Activated naive CD4-positive, alpha-beta T cell treated with anti-CD3 and anti-CD28 coated beads, Interleukin-2, amount 50 U/mL, for 24 hours (primary cell): ENCODE measurements at regions not wholly inside any gene's neighbourhood (a gene's known extent, or its start where the extent isn't known, plus 50 kb on each side); places are given as distances from the start of the nearest gene placed in this dataset.

Source experiments
- H3K27ac Mint-ChIP-seq: one replicate; pipeline ENCODE4 v1.8.0; 2021; ENCODE audit warnings: mild to moderate bottlenecking, mixed read lengths
- H3K27me3 Mint-ChIP-seq: one replicate; pipeline ENCODE4 v1.8.0; 2021; ENCODE audit warnings: mixed read lengths
- H3K36me3 Mint-ChIP-seq: one replicate; pipeline ENCODE4 v1.8.0; 2021; ENCODE audit warnings: mixed read lengths
- H3K4me1 Mint-ChIP-seq: one replicate; pipeline ENCODE4 v1.8.0; 2021; ENCODE audit warnings: mixed read lengths
- H3K4me3 Mint-ChIP-seq: one replicate; pipeline ENCODE4 v1.8.0; 2021; ENCODE audit warnings: mild to moderate bottlenecking, mixed read lengths
- H3K9me3 Mint-ChIP-seq: one replicate; pipeline ENCODE4 v1.8.0; 2021; ENCODE audit warnings: mixed read lengths

DNA sequence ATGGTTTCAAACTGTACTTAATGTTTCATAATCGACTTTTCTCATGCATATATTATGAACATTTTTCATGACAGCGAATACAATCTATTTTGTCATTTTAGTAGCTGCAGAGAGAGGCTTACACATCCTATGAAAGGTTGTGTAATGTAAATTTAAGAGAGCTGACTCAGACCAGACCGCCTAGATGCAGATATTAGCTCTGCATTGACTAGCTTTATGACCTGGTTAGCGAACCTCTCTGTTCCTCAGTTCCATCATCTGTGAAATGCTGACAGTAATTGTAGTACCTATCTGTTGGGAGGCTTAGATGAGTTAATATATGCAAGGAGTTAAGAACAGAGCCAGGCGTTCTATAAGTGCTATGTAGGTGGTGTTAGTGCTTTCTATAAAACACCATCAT lies 116.2 kb upstream of the RASGRP1 start:
- H3K36me3 Mint-ChIP-seq = peaks cover 2% of the 10 kb centered on the region
- peaks cover 69% of the 10 kb centered on the region for H3K4me1 Mint-ChIP-seq
- H3K27me3 Mint-ChIP-seq = no peaks in the 10 kb centered on the region
- H3K9me3 Mint-ChIP-seq = no peaks in the 10 kb centered on the region
- no peak overlapping the region for H3K27ac Mint-ChIP-seq
- H3K4me3 Mint-ChIP-seq = no peak overlapping the region

DNA sequence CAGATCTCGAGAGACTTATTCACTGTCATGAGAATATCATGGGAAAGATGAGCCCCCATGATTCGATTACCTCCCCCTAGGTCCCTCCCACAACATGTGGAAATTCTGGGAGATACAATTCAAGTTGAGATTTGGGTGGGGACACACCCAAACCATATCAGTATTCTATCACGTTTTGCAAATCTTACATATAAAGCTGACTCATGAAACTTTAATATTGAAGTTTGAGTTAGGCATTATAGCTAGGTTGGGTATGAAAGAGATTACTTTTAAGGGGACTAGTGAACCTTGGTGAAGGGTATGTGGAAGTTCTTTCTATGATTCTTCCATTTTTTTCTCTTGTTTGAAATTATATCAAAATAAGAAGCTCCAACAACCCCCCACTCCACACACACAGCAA lies 117.7 kb upstream of the RASGRP1 start:
- no peaks in the 10 kb centered on the region for H3K27me3 Mint-ChIP-seq
- H3K27ac Mint-ChIP-seq = no peak overlapping the region
- H3K4me3 Mint-ChIP-seq = no peak overlapping the region
- peaks cover 77% of the 10 kb centered on the region for H3K4me1 Mint-ChIP-seq
- H3K9me3 Mint-ChIP-seq = no peaks in the 10 kb centered on the region
- H3K36me3 Mint-ChIP-seq = peaks cover 2% of the 10 kb centered on the region

DNA sequence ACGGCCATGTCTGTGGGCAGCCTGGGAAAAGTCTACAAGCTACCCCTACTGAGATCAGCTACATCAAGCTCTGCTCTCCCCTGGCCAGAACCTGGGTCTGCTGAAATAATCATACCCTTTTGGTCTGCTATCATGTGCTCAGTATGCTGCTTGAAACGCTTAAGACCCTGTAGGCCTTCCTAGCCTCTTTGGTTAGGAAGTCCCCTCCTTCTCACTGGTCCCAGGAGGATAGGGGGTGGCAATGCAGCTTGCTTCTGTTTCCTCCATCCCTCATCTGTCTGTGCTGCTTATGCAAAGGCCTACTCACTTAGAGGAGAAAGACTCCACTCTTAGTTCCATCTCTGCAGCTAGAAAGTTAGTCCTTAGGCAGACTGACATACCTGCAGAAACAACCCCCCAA lies 118.2 kb upstream of the RASGRP1 start:
- Mint-ChIP-seq H3K4me1 (peaks cover 78% of the 10 kb centered on the region), H3K27me3 (no peaks in the 10 kb centered on the region), H3K4me3 (no peak overlapping the region)

DNA sequence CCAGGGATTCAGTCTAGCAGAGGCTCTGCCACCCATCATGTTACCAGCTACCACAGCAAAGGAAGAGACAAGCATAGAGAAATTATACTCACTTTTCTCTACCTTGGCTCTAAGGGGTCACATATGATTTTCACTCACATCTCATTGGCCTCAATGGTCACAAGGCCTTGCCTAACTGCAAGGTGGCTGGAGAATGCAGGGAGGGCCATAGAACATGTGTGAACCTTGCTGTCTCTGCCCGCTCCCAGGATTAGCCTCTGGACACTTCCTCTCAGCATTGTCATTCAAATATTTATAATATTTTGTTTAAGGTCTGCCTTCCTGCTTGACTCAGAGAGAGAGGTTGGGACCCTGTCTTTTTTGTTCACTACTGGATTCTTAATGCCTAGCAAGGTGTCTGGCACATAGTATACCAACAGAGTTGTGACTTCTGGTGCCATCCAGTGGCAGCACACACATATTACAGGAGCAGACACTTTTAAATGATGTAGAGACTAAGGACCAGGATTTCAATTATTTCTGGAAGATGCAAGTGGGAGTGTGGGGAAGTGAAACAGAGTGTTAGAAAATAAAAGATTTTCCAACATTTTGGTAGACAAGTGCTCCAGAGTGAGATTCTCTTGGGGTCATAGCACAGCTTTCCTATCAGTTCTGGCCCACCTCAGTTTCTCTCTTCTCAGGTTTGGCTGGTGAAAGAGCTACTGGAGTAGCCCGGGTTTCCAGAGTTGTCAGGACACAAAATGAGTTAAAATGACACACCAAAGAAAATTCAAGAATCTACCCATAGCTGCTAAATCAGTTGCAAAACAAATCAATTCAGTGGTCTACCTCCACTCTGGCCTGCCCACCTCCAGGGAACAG lies 119.0 kb upstream of the RASGRP1 start:
- Mint-ChIP-seq H3K36me3 (no peaks in the 10 kb centered on the region), H3K9me3 (no peaks in the 10 kb centered on the region), H3K27ac (peak overlapping the region; percentile 8), H3K4me1 (peaks cover 78% of the 10 kb centered on the region), H3K27me3 (no peaks in the 10 kb centered on the region), H3K4me3 (peak overlapping the region; percentile 24)

More for the DNA sequence above, 118.2 kb upstream of the RASGRP1 start:
- H3K36me3 Mint-ChIP-seq = no peaks in the 10 kb centered on the region
- H3K27ac Mint-ChIP-seq = no peak overlapping the region
- H3K9me3 Mint-ChIP-seq = no peaks in the 10 kb centered on the region

DNA sequence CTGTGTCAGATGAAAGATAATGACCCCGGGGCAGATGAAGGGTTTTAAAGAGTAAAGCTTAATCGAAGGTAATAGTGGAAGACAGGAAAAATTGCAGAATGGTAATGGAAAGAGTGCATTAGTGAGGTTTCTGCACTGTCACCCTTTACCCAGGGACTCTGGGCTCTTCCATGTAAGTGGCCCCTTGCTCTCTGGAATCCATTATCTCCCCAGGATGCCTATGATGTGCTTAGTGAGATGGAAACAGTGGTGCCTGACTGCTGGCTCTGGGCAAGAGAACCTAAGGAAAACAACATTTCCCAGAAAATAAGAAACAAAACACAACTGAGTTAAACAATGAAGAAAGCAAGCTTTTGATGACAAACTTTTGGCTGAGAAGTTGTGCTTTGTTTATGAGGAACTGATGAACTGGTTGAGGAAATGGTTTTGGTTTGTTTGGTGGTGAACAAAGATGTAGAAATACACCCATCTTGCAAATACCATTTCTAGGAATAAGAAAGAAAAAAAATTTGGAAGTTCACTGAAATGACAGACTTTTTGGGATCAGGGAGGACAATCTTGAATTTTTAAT lies 119.9 kb upstream of the RASGRP1 start:
- H3K4me3 Mint-ChIP-seq = peak overlapping the region; percentile 27
- H3K27ac Mint-ChIP-seq = peak overlapping the region; percentile 94
- no peaks in the 10 kb centered on the region for H3K36me3 Mint-ChIP-seq
- no peaks in the 10 kb centered on the region for H3K27me3 Mint-ChIP-seq
- H3K4me1 Mint-ChIP-seq = peaks cover 80% of the 10 kb centered on the region
- no peaks in the 10 kb centered on the region for H3K9me3 Mint-ChIP-seq

DNA sequence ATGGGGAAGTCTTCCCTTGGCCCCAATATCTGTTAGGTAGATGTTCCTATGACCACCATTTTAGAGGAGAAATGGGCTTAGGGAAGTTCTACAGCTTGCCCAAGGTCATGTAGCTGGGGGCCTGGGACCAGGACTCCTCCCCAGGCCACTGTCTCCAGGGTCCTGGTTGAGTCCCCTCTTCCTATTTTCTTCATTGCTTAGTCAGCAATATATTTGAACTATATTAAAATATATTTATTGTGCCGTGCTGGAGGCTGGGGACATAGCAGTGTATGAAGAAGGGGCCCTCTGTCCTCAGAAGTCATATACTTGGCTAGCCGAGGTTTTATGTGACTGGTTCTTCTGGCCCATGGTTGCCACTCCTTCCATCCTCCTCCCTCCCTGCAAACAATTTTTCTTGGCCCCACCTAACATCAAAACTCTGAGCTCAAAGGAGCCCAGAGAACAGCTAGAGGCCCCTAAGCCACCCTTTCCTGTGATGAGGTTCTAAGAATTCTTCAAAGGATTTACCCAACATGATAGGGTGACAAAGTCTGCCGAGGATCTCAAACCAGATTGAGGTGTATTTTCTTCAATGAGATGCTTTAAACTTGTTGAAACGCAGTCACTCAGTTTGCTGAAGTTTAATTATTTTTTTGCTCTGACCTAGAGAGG lies 121.2 kb upstream of the RASGRP1 start:
- no peaks in the 10 kb centered on the region for H3K9me3 Mint-ChIP-seq

DNA sequence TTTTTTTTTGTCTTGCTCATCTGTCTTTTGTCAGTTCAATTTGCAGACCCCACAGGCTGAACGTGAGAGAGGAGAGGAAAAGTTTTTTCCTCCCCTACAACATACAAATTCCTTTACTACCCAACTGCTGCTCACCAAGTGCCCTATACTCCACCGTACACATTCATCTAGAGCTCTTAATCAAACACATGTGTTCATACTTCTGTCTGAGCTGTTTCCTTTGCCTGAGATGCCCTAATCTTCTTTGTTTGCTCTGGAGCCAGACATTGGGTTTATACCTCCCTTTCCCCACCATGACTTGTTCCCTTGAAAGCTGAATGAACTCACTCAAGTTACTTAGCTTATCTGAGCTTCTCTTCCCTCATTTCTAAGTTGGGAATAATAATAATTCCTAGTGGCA lies 122.7 kb upstream of the RASGRP1 start:
- Mint-ChIP-seq H3K36me3 (no peaks in the 10 kb centered on the region), H3K4me1 (peaks cover 96% of the 10 kb centered on the region), H3K27me3 (no peaks in the 10 kb centered on the region), H3K4me3 (peak overlapping the region; percentile 19), H3K27ac (peak overlapping the region; percentile 97), H3K9me3 (no peaks in the 10 kb centered on the region)

More for the DNA sequence above, 121.2 kb upstream of the RASGRP1 start:
- peaks cover 92% of the 10 kb centered on the region for H3K4me1 Mint-ChIP-seq
- H3K27ac Mint-ChIP-seq = peak overlapping the region; percentile 97
- no peaks in the 10 kb centered on the region for H3K36me3 Mint-ChIP-seq
- H3K4me3 Mint-ChIP-seq = peak overlapping the region; percentile 49
- H3K27me3 Mint-ChIP-seq = no peaks in the 10 kb centered on the region

DNA sequence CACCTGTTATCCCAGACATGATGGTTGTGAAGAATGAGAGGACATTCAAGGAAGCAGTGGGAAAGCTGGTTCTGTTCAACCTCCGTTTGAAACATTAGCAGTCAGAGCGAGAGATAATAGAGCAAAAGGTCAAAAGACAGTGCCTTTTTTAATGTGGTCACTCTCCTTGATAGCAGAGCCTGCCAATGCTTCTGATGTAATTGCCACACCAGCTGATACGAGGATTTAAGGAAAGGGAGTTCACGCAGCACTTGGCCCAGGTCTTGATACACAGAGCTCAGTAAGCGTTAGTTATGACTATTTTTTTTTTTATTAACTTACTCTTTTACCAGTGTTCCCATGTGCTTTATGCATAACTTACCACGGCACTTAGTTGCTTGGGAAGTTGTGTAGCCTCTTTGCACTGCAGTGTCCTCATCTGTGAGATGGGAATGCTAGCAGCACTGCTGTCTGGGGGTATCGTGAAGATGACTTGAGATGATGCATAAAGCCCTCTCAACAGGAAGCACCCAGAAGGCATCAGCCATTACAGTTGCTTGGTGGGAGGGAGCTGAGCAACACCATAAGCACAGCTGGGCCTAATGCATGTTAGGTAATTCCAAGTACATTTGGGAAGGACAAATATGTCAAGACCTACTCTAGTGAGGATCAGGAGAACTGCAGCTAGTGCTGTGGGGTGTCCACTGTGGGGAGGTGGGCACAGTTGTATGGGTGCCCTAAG lies 123.3 kb upstream of the RASGRP1 start:
- H3K4me1 Mint-ChIP-seq = peaks cover 90% of the 10 kb centered on the region
- H3K27ac Mint-ChIP-seq = peak overlapping the region; percentile 97
- H3K4me3 Mint-ChIP-seq = peak overlapping the region; percentile 16
- no peaks in the 10 kb centered on the region for H3K27me3 Mint-ChIP-seq
- H3K9me3 Mint-ChIP-seq = no peaks in the 10 kb centered on the region
- H3K36me3 Mint-ChIP-seq = no peaks in the 10 kb centered on the region

DNA sequence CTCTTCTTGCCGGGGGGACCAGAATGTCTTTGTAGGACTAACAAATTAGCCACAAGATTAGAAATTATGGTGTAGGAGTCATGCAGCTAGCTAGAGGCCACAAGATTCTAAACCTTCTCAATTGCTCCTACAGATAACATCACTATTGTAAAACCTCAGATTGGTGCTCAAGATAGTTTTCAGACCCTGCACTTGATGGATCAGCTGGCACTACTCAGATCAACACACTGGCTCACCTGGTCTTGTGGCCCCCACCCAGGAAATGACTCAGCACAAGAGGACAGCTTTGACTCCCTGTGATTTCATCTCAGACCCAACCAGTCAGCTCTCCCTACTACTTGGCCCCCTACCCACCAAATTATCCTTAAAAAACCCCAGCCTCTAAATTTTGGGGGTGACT lies 124.1 kb upstream of the RASGRP1 start:
- no peaks in the 10 kb centered on the region for H3K9me3 Mint-ChIP-seq
- H3K4me1 Mint-ChIP-seq = peaks cover 82% of the 10 kb centered on the region
- peak overlapping the region; percentile 15 for H3K4me3 Mint-ChIP-seq
- no peaks in the 10 kb centered on the region for H3K36me3 Mint-ChIP-seq
- H3K27me3 Mint-ChIP-seq = no peaks in the 10 kb centered on the region
- H3K27ac Mint-ChIP-seq = peak overlapping the region; percentile 82

DNA sequence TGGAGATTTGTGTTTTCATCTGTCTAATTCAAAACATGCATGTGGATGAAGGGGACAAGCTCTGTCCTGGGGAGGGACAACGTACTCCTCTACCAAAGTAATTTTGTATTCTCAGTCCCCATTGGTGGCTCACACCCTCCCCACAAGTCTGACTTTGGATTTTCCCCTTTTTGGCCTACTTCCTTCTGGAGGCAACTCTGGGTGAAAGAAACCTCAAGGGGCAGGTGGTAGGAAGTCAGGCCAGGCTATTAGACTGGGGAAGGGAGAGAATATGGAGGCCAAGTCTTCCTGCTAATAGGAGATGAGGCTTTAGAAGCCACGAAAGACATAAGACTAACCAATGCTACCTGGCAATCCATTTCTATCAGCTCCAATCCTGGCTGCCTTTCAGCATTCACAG lies 124.9 kb upstream of the RASGRP1 start:
- Mint-ChIP-seq H3K27ac (peak overlapping the region; percentile 76), H3K9me3 (no peaks in the 10 kb centered on the region), H3K36me3 (no peaks in the 10 kb centered on the region), H3K4me3 (peak overlapping the region; percentile 15), H3K27me3 (no peaks in the 10 kb centered on the region), H3K4me1 (peaks cover 74% of the 10 kb centered on the region)

DNA sequence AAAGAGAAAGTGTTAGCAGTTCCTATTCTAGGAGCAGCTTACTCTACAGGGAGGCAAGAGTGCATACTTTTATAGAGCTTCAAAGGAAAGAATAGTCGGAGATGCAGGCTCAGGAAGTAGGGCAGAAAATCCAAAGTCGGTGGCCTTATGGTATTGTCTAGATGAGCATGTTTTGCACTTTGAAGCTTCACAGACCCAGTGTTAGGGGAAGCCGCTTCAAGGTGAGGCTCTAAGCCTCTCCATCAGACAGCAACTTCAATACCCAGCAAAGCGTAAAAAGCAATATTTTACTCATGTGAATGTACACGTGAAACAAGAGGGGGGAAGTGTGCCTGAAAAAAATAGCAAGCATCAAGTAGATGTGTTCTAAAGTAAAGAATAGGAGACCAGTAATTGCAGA lies 125.6 kb upstream of the RASGRP1 start:
- peaks cover 68% of the 10 kb centered on the region for H3K4me1 Mint-ChIP-seq
- H3K27ac Mint-ChIP-seq = peak overlapping the region; percentile 5
- H3K4me3 Mint-ChIP-seq = peak overlapping the region; percentile 0
- no peaks in the 10 kb centered on the region for H3K9me3 Mint-ChIP-seq
- H3K36me3 Mint-ChIP-seq = no peaks in the 10 kb centered on the region
- H3K27me3 Mint-ChIP-seq = no peaks in the 10 kb centered on the region

DNA sequence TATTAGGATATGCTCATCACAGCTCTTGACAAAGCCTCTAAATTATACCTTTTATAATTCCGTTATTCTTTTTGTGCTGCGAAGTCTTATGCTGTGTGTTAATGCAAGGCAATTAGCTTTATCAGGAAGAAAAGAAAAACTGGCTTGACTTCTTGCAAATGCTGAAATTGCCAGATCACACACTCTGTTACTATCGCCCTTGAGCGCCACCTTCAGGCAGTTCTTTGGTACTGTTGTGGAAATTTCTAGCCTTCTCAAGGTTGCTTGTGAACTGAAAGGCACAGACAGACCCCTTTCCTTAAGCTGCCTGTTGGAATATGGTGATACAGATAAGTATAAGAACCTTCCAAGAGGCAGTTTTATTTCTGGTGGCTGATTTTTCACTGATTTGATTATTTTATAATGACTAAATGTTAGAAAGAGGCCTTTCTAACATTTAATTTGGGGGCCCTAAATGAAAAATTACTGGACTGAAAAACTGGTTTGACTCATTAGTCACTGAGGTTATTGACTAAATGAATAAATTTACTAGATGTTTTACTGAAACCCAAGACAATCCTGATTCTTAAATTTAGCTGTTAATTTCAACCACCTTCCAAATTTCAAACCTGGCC lies 126.2 kb upstream of the RASGRP1 start:
- no peaks in the 10 kb centered on the region for H3K27me3 Mint-ChIP-seq
- peak overlapping the region; percentile 0 for H3K4me3 Mint-ChIP-seq
- peak overlapping the region; percentile 88 for H3K27ac Mint-ChIP-seq
- peaks cover 65% of the 10 kb centered on the region for H3K4me1 Mint-ChIP-seq
- H3K9me3 Mint-ChIP-seq = no peaks in the 10 kb centered on the region
- no peaks in the 10 kb centered on the region for H3K36me3 Mint-ChIP-seq

DNA sequence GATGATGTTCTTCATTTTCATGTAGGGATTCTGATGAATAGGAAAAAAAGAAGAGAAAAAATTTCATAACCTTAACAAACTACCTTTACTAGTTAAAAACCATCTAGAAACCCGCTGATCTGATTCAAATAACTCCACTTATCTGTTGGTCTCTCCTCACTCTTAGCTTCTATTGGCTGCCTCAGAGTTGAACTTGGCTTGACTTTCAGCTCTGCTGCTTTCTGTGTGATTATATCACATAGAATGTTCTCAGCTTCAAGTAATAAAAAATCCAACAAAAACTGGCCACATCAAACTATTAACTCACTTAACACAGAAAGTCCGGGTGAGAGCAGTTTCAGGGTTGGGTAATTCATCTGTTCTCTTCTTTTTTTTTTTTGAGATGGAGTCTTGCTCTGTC lies 126.8 kb upstream of the RASGRP1 start:
- Mint-ChIP-seq H3K9me3 (no peaks in the 10 kb centered on the region), H3K27me3 (no peaks in the 10 kb centered on the region), H3K27ac (peak overlapping the region; percentile 88), H3K4me1 (peaks cover 65% of the 10 kb centered on the region), H3K4me3 (no peak overlapping the region), H3K36me3 (no peaks in the 10 kb centered on the region)

DNA sequence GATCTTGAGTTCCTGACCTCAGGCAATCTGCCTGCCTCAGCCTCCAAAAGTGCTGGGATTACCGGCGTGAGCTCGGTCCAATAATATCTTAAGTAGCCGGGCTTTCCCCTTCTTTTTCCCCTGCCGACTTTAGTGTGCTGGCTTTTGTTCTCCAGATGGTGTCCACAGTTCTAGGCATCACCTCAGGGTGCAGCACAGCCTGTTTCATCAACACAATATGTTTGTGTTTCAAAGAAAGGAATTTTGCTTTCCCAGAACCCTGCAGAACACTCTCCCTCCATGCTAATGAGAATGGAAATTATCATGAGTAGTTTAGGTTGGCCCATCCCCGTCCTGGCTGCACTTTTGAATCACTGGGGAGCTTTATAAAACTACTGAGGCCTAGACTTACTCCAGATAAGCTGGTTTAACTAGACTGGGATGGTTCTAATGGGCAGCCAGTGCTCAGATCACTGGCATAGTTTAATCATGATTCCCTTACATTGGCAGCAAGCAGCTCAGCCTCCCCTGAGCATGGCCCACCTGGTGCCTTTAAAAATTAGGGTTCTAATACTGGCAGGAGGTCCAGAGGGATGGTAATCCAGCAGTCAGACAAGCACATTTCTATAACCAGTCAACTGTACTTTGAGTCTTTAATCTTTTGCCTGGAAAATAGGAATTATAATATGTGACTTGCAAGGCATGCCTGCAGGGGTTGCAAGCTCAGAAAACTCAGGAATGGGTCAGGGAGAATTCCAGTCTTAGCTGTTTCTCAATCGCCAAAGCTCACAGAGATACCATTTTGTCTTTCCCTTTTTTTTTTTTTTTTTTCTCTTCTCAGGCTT lies 127.6 kb upstream of the RASGRP1 start:
- Mint-ChIP-seq H3K4me1 (peaks cover 65% of the 10 kb centered on the region), H3K36me3 (no peaks in the 10 kb centered on the region), H3K27me3 (no peaks in the 10 kb centered on the region), H3K4me3 (no peak overlapping the region), H3K9me3 (no peaks in the 10 kb centered on the region), H3K27ac (no peak overlapping the region)

DNA sequence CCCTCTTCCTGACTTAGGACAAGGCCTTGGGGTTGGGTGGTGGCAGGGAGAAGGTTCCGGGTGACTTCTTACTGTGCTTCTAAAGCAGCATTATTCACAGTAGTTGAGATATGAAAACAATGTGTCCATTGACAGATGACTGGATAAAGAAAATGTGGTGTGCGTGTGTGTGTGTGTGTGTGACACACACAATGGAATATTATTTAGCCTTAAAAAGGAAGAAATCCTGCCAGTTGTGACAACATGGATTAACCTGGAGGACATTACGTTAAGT lies 128.1 kb upstream of the RASGRP1 start:
- no peaks in the 10 kb centered on the region for H3K36me3 Mint-ChIP-seq
- no peak overlapping the region for H3K4me3 Mint-ChIP-seq
- H3K9me3 Mint-ChIP-seq = no peaks in the 10 kb centered on the region
- H3K27me3 Mint-ChIP-seq = no peaks in the 10 kb centered on the region
- no peak overlapping the region for H3K27ac Mint-ChIP-seq
- peaks cover 65% of the 10 kb centered on the region for H3K4me1 Mint-ChIP-seq
